ENCODE measurements at regions not wholly inside any gene's neighbourhood (a gene's known extent, or its start where the extent isn't known, plus 50 kb on each side); places are given as distances from the start of the nearest gene placed in this dataset.

- H3K4me1 ChIP-seq: no peaks in the 10 kb centered on the region
- intact Hi-C loops (cut with DNase I): no loop called here
- 56% methylated on average over 4 of the region's 4 CpGs for WGBS (ENCODE audit: insufficient coverage, low coverage, low lambda C conversion rate, missing lambda C conversion rate)
- H3K4me3 ChIP-seq: no peak overlapping the region
- no peaks in the 10 kb centered on the region for H3K27me3 ChIP-seq
- no peaks in the 10 kb centered on the region for H3K36me3 ChIP-seq
- H3K27ac ChIP-seq: no peak overlapping the region
- H3K9me3 ChIP-seq: no peaks in the 10 kb centered on the region
- DNase-seq: no peak
- ATAC-seq: no peak
- TF ChIP-seq, protein P1, sequence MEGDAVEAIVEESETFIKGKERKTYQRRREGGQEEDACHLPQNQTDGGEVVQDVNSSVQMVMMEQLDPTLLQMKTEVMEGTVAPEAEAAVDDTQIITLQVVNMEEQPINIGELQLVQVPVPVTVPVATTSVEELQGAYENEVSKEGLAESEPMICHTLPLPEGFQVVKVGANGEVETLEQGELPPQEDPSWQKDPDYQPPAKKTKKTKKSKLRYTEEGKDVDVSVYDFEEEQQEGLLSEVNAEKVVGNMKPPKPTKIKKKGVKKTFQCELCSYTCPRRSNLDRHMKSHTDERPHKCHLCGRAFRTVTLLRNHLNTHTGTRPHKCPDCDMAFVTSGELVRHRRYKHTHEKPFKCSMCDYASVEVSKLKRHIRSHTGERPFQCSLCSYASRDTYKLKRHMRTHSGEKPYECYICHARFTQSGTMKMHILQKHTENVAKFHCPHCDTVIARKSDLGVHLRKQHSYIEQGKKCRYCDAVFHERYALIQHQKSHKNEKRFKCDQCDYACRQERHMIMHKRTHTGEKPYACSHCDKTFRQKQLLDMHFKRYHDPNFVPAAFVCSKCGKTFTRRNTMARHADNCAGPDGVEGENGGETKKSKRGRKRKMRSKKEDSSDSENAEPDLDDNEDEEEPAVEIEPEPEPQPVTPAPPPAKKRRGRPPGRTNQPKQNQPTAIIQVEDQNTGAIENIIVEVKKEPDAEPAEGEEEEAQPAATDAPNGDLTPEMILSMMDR (IDR thresholded peaks at IDR 0.05): no peak
- TF ChIP-seq POLR2A (IDR thresholded peaks at IDR 0.05): no peak
Measured at GRCh38 chr3:27796365-27796875, 74.3 kb upstream of the EOMES start.

GRCh38 chr3:27797773-27798172, 75.7 kb upstream of the EOMES start:
- ATAC-seq (no peak), DNase-seq (no peak)
- 66% methylated on average over 6 of the region's 6 CpGs for WGBS (ENCODE audit: insufficient coverage, low coverage, low lambda C conversion rate, missing lambda C conversion rate)
- intact Hi-C loops (cut with DNase I): no loop called here
- no peaks in the 10 kb centered on the region for H3K27me3 ChIP-seq
- no peaks in the 10 kb centered on the region for H3K9me3 ChIP-seq
- H3K36me3 ChIP-seq: no peaks in the 10 kb centered on the region
- TF ChIP-seq, protein P1 (IDR thresholded peaks at IDR 0.05): no peak
- TF ChIP-seq POLR2A (IDR thresholded peaks at IDR 0.05): no peak
- H3K27ac ChIP-seq: no peak overlapping the region
- no peak overlapping the region for H3K4me3 ChIP-seq
- no peaks in the 10 kb centered on the region for H3K4me1 ChIP-seq

DNA sequence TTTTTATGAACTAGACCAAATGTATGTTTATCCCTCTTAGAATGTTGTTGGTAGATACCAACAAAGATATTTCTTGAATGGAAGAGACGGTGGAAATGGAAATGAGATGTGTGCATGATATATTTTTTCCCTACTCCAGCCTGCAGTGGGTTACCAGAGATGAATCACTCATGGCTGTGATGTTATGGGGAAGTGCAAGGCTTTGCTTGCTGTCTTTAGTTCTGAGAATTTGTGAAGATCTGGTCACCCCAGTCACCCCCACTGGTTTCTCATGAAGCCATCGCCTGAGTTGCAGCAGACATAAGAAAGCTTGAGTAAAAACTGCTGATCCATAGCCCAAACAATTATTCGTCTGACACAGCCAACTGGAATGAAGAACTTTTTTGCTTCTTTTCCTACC, 78.1 kb upstream of the EOMES start:
- Histone ChIP-seq H3K27ac (no peak overlapping the region), H3K36me3 (no peaks in the 10 kb centered on the region), H3K9me3 (no peaks in the 10 kb centered on the region), H3K4me1 (no peaks in the 10 kb centered on the region), H3K27me3 (no peaks in the 10 kb centered on the region), H3K4me3 (no peak overlapping the region)
- intact Hi-C loops (cut with DNase I): no loop called here
- no peak for TF ChIP-seq POLR2A (IDR thresholded peaks at IDR 0.05)
- TF ChIP-seq, protein P1 (IDR thresholded peaks at IDR 0.05): no peak
- WGBS (ENCODE audit: insufficient coverage, low coverage, low lambda C conversion rate, missing lambda C conversion rate): 61% methylated on average over 3 of the region's 3 CpGs
- DNase-seq (no peak), ATAC-seq (no peak)

- H3K27ac ChIP-seq: no peak overlapping the region
- intact Hi-C loops (cut with DNase I): no loop called here
- WGBS (ENCODE audit: insufficient coverage, low coverage, low lambda C conversion rate, missing lambda C conversion rate): 83% methylated on average over 2 of the region's 2 CpGs
- ATAC-seq: no peak
- TF ChIP-seq, protein P1 (IDR thresholded peaks at IDR 0.05): no peak
- no peak for TF ChIP-seq POLR2A (IDR thresholded peaks at IDR 0.05)
- H3K4me3 ChIP-seq: no peak overlapping the region
- no peaks in the 10 kb centered on the region for H3K4me1 ChIP-seq
- H3K36me3 ChIP-seq: no peaks in the 10 kb centered on the region
- no peaks in the 10 kb centered on the region for H3K27me3 ChIP-seq
- H3K9me3 ChIP-seq: no peaks in the 10 kb centered on the region
- DNase-seq: no peak
Measured at GRCh38 chr3:27802425-27802824, 80.3 kb upstream of the EOMES start.

DNA sequence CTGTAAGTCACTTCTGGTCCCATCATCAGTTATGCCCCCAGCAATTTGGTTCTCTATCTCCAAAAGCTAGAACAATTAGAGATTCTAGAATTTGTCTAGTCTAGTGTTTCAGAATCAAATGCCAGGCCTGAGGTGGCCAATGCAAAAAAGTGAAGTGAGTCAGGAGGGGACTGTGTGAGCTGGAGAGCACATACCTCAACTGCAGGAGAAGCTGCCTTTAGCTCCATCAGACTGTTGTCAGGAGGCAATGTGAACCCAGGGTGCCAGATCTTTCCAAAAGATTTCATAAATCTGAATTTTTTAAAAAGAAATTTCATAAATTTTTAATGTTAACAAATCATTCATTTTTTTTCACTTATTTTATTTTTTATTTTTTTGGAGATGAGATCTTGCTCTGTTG, 80.7 kb upstream of the EOMES start:
- Histone ChIP-seq H3K36me3 (no peaks in the 10 kb centered on the region), H3K27ac (no peak overlapping the region), H3K27me3 (no peaks in the 10 kb centered on the region), H3K4me3 (no peak overlapping the region), H3K4me1 (no peaks in the 10 kb centered on the region), H3K9me3 (no peaks in the 10 kb centered on the region)
- intact Hi-C loops (cut with DNase I): no loop called here
- TF ChIP-seq, protein P1 (IDR thresholded peaks at IDR 0.05): no peak
- TF ChIP-seq POLR2A (IDR thresholded peaks at IDR 0.05): no peak
- DNase-seq (no peak), ATAC-seq (no peak)
